HCT116 (cell line): ENCODE measurements at regions not wholly inside any gene's neighbourhood (a gene's known extent, or its start where the extent isn't known, plus 50 kb on each side); places are given as distances from the start of the nearest gene placed in this dataset.

Experiments
- ATAC-seq: fragments of 200-7000 bp; cut with Tn5 transposase; 2 replicates; pipeline ENCODE4 v1.9.1; 2020; ENCODE audit warnings: mild to moderate bottlenecking, moderate library complexity
- BruUV-seq: library from RNA; stranded (reverse); fragments of 400-500 nt; replicated peaks from 2 replicates; lab custom pipeline; 2021; lab: Mats Ljungman, UMichigan
- CTCF ChIA-PET: fragments of 300-600 bp; sonication (Branson Sonifier 250); formaldehyde crosslinking; loops from one replicate; lab custom pipeline; 2021; ENCODE audit warnings: antibody characterized with exemption; lab: Charles Lee
- POLR2A ChIA-PET: fragments of 300-600, 350-600 bp; sonication (Branson Sonifier 250); formaldehyde crosslinking; loops from one replicate; lab custom pipeline; 2021; ENCODE audit warnings: antibody characterized with exemption; lab: Charles Lee
- RAD21 ChIA-PET, 2 experiments: fragments of 300-600 bp; sonication (Branson Sonifier 250); formaldehyde crosslinking; loops; one replicate each; lab custom pipeline; 2023; ENCODE audit warnings: low total read pairs in 2 of 2; ENCODE audit not compliant: uncharacterized antibody in 2 of 2, unreplicated experiment in 2 of 2, low non-redundant PET in 1 of 2; lab: Charles Lee
- DNase-seq: peaks from one replicate; pipeline ENCODE4 v3.0.0-alpha.2; 2010; ENCODE audit warnings: low read depth, low spot score
- H2AFZ ChIP-seq: fragments of 200-600 bp; shearing (Covaris generic), sonication (generic); 2 replicates; pipeline ENCODE4 v1.6.1; 2017; ENCODE audit warnings: low read depth, mixed run types, mixed read lengths, antibody characterized with exemption, low read length; ENCODE audit not compliant: poor library complexity, severe bottlenecking
- H3K27ac ChIP-seq: 2 replicates; pipeline ENCODE4 v1.5.1; 2012; ENCODE audit warnings: low read depth, low read length
- H3K27me3 ChIP-seq: fragments of 200-600 bp; sonication (generic); 2 replicates; pipeline ENCODE4 v1.6.1; 2016; ENCODE audit warnings: mixed run types, low read length, mixed read lengths; ENCODE audit not compliant: insufficient read depth
- H3K36me3 ChIP-seq, 2 experiments: fragments of 200-500 bp in 1 of 2; fragments of 200-600 bp in 1 of 2; sonication (Bioruptor generic) in 1 of 2; sonication (generic) in 1 of 2; 2 replicates each; pipeline versions ENCODE4 v1.5.1 to v1.6.1; 2014 to 2016; ENCODE audit warnings: low read length in 2 of 2, inconsistent platforms in 1 of 2, mixed read lengths in 1 of 2, mixed run types in 1 of 2; ENCODE audit not compliant: insufficient read depth in 2 of 2, control insufficient read depth in 1 of 2
- H3K4me1 ChIP-seq, 2 experiments: fragments of 200-600 bp in 1 of 2; sonication (generic) in 1 of 2; 2 replicates each; pipeline versions ENCODE4 v1.5.1 to v1.6.1; 2012 to 2017; ENCODE audit warnings: low read length in 2 of 2, inconsistent platforms in 1 of 2, mild to moderate bottlenecking in 1 of 2, mixed read lengths in 1 of 2, mixed run types in 1 of 2, moderate library complexity in 1 of 2; ENCODE audit not compliant: insufficient read depth in 2 of 2, control insufficient read depth in 1 of 2
- H3K4me2 ChIP-seq: fragments of 200-600 bp; sonication (generic); 2 replicates; pipeline ENCODE4 v1.6.1; 2017; ENCODE audit warnings: mixed run types, low read length, mixed read lengths
- H3K4me3 ChIP-seq, 2 experiments: fragments of 200-600 bp in 1 of 2; sonication (generic) in 1 of 2; replicated peaks in 1 of 2; 2 replicates each; pipeline ENCODE4 v1.5.1; 2011 to 2016; ENCODE audit warnings: low read length in 2 of 2, control low read depth in 1 of 2, low read depth in 1 of 2, mild to moderate bottlenecking in 1 of 2, mixed read lengths in 1 of 2, mixed run types in 1 of 2
- H3K79me2 ChIP-seq: fragments of 200-600 bp; sonication (generic); 2 replicates; pipeline ENCODE4 v1.6.1; 2017; ENCODE audit warnings: mild to moderate bottlenecking, mixed run types, low read length, moderate library complexity, mixed read lengths; ENCODE audit not compliant: insufficient read depth
- H3K9ac ChIP-seq: fragments of 200-600 bp; sonication (generic); 2 replicates; pipeline ENCODE4 v1.6.1; 2016; ENCODE audit warnings: low read length, mixed read lengths
- H3K9me2 ChIP-seq: fragments of 200-600 bp; sonication (generic), shearing (Covaris generic); 2 replicates; pipeline ENCODE4 v1.6.1; 2017; ENCODE audit warnings: mixed run types, mild to moderate bottlenecking, moderate library complexity; ENCODE audit not compliant: insufficient read depth
- H3K9me3 ChIP-seq, 2 experiments: fragments of 200-500 bp in 1 of 2; fragments of 200-600 bp in 1 of 2; sonication (Bioruptor generic) in 1 of 2; sonication (generic) in 1 of 2; 2 replicates each; pipeline ENCODE4 v1.6.1; 2014 to 2017; ENCODE audit warnings: low read length in 2 of 2, mixed read lengths in 2 of 2, inconsistent platforms in 1 of 2, low read depth in 1 of 2, mild to moderate bottlenecking in 1 of 2, mixed run types in 1 of 2, moderate library complexity in 1 of 2; ENCODE audit not compliant: control insufficient read depth in 1 of 2, insufficient read depth in 1 of 2
- H4K20me1 ChIP-seq: fragments of 200-600 bp; sonication (generic), shearing (Covaris generic); 2 replicates; pipeline ENCODE4 v1.6.1; 2017; ENCODE audit warnings: mixed run types, mild to moderate bottlenecking, moderate library complexity; ENCODE audit not compliant: insufficient read depth
- CEBPB ChIP-seq: IDR thresholded peaks from 2 replicates; pipeline ENCODE4 v1.6.1; 2012; ENCODE audit warnings: low read depth
- EGR1 ChIP-seq: IDR thresholded peaks from 2 replicates; pipeline ENCODE4 v1.6.1; 2012; ENCODE audit warnings: low read depth
- ELF1 ChIP-seq: IDR thresholded peaks from 2 replicates; pipeline ENCODE4 v1.6.1; 2012; ENCODE audit warnings: low read depth, borderline replicate concordance
- EZH2 ChIP-seq: fragments of 200-600 bp; sonication (generic); IDR thresholded peaks from 2 replicates; pipeline ENCODE4 v1.6.1; 2017; ENCODE audit warnings: antibody characterized with exemption, mixed run types
- EZH2phosphoT487 ChIP-seq: fragments of 200-600 bp; IDR thresholded peaks from 2 replicates; pipeline ENCODE4 v1.6.1; 2018; ENCODE audit warnings: antibody characterized with exemption, borderline replicate concordance
- FOSL1 ChIP-seq: IDR thresholded peaks from 2 replicates; pipeline ENCODE4 v1.6.1; 2012; ENCODE audit warnings: low read depth
- JUND ChIP-seq: IDR thresholded peaks from 2 replicates; pipeline ENCODE4 v1.6.1; 2012
- POLR2A ChIP-seq: IDR thresholded peaks from 2 replicates; pipeline ENCODE4 v1.7.0; 2011; ENCODE audit warnings: borderline replicate concordance; ENCODE audit not compliant: insufficient read depth, insufficient read length; ENCODE audit errors: extremely low read depth
- POLR2AphosphoS5 ChIP-seq: IDR thresholded peaks from 2 replicates; pipeline ENCODE4 v1.6.1; 2011; ENCODE audit warnings: mild to moderate bottlenecking, low read depth, low read length, moderate library complexity
- RAD21 ChIP-seq: IDR thresholded peaks from 2 replicates; pipeline ENCODE4 v1.6.1; 2012; ENCODE audit warnings: low read depth, mild to moderate bottlenecking
- SIN3A ChIP-seq: IDR thresholded peaks from 2 replicates; pipeline ENCODE4 v1.6.1; 2012; ENCODE audit warnings: low read depth
- SP1 ChIP-seq: IDR thresholded peaks from 2 replicates; pipeline ENCODE4 v1.6.1; 2012; ENCODE audit warnings: low read depth
- TCF7L2 ChIP-seq: IDR thresholded peaks from 2 replicates; pipeline ENCODE4 v1.7.0; 2011; ENCODE audit warnings: borderline replicate concordance, inconsistent platforms; ENCODE audit not compliant: insufficient read depth, insufficient read length; ENCODE audit errors: extremely low read depth
- YY1 ChIP-seq: IDR thresholded peaks from 2 replicates; pipeline ENCODE4 v1.6.1; 2011; ENCODE audit warnings: low read length, low read depth, moderate library complexity, mild to moderate bottlenecking; ENCODE audit not compliant: insufficient replicate concordance; ENCODE audit errors: extremely low read depth
- ZFX ChIP-seq: fragments of 450-650 bp; IDR thresholded peaks from 2 replicates; pipeline ENCODE4 v1.6.1; 2017
- intact Hi-C: fragments of 100-400 bp; cut with micrococcal nuclease; formaldehyde crosslinking; loops from 2 replicates; pipeline ENCODE4 v1.10.0; 2022
- TF ChIP-seq, protein P1 (sequence below): IDR thresholded peaks from 2 replicates; pipeline ENCODE4 v1.6.1; 2012
- TF ChIP-seq, protein P2 (sequence below): IDR thresholded peaks from 2 replicates; pipeline ENCODE4 v1.6.1; 2012
- TF ChIP-seq, protein P3 (sequence below), 3 experiments: fragments of 200-600 bp in 1 of 3; sonication (generic) in 1 of 3; IDR thresholded peaks in 2 of 3; conservative IDR thresholded peaks in 1 of 3; 2 replicates each; pipeline ENCODE4 v1.5.1; 2012 to 2017; ENCODE audit warnings: low read depth in 2 of 3, low read length in 2 of 3, antibody characterized with exemption in 1 of 3, borderline replicate concordance in 1 of 3, control low read depth in 1 of 3, mild to moderate bottlenecking in 1 of 3, mixed read lengths in 1 of 3, mixed run types in 1 of 3, moderate library complexity in 1 of 3; ENCODE audit not compliant: insufficient read depth in 1 of 3
- TF ChIP-seq, protein P4 (sequence below): IDR thresholded peaks from 2 replicates; pipeline ENCODE4 v1.6.1; 2011; ENCODE audit warnings: mild to moderate bottlenecking, low read length, moderate library complexity; ENCODE audit not compliant: insufficient replicate concordance; ENCODE audit errors: extremely low read depth

DNA sequence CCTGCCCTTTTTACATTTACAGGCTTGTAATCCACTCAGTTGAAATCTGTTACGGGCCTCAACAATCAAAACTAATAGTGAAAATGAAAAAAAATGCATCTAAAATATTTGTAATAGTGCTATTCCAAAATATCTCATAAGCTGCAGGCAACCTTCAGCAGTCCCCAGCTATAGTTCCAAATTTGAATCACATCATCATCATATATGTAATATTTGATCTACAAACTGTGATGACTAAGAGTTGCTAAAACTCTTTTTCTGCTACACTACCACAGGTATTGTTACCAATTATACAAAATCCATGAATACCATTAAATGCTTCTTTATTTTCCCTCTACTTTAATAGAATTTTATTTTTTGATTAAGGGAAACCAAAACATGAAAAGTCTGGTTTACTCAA, 121.4 kb upstream of the RFC3 start:
- 0 out of 2 replicates have a peak, but pooled peaks have one; percentile 4 for ATAC-seq
- no TSS peak for BruUV-seq
- H3K36me3 ChIP-seq = no peaks in the 10 kb centered on the region
- ChIA-PET RAD21 (no interaction called here), POLR2A (no interaction called here), CTCF (no interaction called here)
- no peaks in the 10 kb centered on the region for H4K20me1 ChIP-seq
- TF ChIP-seq YY1 = no peak
- TF ChIP-seq ELF1 = no peak
- TF ChIP-seq, protein P1, sequence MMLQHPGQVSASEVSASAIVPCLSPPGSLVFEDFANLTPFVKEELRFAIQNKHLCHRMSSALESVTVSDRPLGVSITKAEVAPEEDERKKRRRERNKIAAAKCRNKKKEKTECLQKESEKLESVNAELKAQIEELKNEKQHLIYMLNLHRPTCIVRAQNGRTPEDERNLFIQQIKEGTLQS = no peak
- TF ChIP-seq TCF7L2 = no peak
- TF ChIP-seq, protein P2, sequence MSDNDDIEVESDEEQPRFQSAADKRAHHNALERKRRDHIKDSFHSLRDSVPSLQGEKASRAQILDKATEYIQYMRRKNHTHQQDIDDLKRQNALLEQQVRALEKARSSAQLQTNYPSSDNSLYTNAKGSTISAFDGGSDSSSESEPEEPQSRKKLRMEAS = no peak
- no peak for TF ChIP-seq POLR2A
- no peak for TF ChIP-seq JUND
- TF ChIP-seq SP1 = no peak
- no peak for TF ChIP-seq EGR1
- no peak for TF ChIP-seq CEBPB
- TF ChIP-seq ZFX = no peak
- TF ChIP-seq, protein P3, sequence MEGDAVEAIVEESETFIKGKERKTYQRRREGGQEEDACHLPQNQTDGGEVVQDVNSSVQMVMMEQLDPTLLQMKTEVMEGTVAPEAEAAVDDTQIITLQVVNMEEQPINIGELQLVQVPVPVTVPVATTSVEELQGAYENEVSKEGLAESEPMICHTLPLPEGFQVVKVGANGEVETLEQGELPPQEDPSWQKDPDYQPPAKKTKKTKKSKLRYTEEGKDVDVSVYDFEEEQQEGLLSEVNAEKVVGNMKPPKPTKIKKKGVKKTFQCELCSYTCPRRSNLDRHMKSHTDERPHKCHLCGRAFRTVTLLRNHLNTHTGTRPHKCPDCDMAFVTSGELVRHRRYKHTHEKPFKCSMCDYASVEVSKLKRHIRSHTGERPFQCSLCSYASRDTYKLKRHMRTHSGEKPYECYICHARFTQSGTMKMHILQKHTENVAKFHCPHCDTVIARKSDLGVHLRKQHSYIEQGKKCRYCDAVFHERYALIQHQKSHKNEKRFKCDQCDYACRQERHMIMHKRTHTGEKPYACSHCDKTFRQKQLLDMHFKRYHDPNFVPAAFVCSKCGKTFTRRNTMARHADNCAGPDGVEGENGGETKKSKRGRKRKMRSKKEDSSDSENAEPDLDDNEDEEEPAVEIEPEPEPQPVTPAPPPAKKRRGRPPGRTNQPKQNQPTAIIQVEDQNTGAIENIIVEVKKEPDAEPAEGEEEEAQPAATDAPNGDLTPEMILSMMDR (IDR thresholded peaks at IDR 0.05 in 2 of 3, conservative IDR thresholded peaks at IDR 0.05 in 1 of 3; ENCODE audit: borderline replicate concordance in 1 of 3, insufficient read depth in 1 of 3, low read depth in 2 of 3, low read length in 2 of 3) = no peak
- no peak for TF ChIP-seq EZH2phosphoT487
- TF ChIP-seq RAD21 = no peak
- TF ChIP-seq POLR2AphosphoS5 = no peak
- no peak for TF ChIP-seq SIN3A
- TF ChIP-seq, protein P4, sequence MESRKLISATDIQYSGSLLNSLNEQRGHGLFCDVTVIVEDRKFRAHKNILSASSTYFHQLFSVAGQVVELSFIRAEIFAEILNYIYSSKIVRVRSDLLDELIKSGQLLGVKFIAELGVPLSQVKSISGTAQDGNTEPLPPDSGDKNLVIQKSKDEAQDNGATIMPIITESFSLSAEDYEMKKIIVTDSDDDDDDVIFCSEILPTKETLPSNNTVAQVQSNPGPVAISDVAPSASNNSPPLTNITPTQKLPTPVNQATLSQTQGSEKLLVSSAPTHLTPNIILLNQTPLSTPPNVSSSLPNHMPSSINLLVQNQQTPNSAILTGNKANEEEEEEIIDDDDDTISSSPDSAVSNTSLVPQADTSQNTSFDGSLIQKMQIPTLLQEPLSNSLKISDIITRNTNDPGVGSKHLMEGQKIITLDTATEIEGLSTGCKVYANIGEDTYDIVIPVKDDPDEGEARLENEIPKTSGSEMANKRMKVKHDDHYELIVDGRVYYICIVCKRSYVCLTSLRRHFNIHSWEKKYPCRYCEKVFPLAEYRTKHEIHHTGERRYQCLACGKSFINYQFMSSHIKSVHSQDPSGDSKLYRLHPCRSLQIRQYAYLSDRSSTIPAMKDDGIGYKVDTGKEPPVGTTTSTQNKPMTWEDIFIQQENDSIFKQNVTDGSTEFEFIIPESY = no peak
- no peak for TF ChIP-seq EZH2
- no peak for TF ChIP-seq FOSL1
- H3K27ac ChIP-seq = peak overlapping the region; percentile 73; the same call in 1 of the 2 replicates
- DNase-seq = no peak
- H2AFZ ChIP-seq = peak overlapping the region; percentile 65
- no peak overlapping the region for H3K4me3 ChIP-seq
- no peak overlapping the region for H3K9ac ChIP-seq
- H3K4me1 ChIP-seq = peaks cover 22 to 29% of the 10 kb centered on the region in 2 experiments
- H3K4me2 ChIP-seq = peak overlapping the region; percentile 56
- no peaks in the 10 kb centered on the region for H3K9me2 ChIP-seq
- no peaks in the 10 kb centered on the region for H3K79me2 ChIP-seq
- intact Hi-C loops = no loop called here
- H3K9me3 ChIP-seq = no peaks in the 10 kb centered on the region
- H3K27me3 ChIP-seq = no peaks in the 10 kb centered on the region
